ENCODE measurements at regions not wholly inside any gene's neighbourhood (a gene's known extent, or its start where the extent isn't known, plus 50 kb on each side); places are given as distances from the start of the nearest gene placed in this dataset.

DNA sequence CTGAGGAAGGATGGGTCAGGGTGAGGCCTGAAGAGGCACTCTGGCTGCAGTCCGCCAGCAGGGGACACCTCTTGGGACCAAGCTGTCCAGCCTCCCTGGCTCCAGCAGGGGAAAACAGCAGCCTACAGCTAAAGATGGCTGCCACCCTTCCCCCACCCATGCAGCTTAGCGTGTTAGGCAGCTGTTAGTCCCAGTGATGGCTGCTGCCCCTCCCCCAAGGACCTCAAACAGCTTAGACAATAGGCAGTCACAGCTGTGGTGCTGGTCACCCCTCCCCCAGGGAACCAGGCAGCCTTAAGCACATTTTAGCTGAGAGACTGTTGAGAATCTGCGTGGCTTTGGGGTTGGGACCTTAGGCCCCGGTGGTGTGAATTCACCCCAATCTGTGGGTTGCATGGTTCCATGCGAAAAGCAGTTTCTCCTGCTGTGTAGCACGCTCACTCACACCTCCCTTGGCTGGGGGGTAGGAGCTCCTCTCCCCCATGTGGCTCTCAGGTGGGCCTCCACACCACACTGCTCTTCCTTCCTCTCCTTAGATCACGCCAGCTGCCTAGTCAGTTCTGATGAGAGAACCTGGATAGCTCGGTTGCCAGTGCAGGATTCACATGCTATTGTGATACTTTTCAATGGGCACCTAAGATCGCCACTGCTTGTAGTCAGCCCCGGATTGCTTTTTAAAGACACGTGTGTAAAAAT is 140.5 kb upstream of the CADPS start:
- TF ChIP-seq, protein P1, sequence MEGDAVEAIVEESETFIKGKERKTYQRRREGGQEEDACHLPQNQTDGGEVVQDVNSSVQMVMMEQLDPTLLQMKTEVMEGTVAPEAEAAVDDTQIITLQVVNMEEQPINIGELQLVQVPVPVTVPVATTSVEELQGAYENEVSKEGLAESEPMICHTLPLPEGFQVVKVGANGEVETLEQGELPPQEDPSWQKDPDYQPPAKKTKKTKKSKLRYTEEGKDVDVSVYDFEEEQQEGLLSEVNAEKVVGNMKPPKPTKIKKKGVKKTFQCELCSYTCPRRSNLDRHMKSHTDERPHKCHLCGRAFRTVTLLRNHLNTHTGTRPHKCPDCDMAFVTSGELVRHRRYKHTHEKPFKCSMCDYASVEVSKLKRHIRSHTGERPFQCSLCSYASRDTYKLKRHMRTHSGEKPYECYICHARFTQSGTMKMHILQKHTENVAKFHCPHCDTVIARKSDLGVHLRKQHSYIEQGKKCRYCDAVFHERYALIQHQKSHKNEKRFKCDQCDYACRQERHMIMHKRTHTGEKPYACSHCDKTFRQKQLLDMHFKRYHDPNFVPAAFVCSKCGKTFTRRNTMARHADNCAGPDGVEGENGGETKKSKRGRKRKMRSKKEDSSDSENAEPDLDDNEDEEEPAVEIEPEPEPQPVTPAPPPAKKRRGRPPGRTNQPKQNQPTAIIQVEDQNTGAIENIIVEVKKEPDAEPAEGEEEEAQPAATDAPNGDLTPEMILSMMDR (conservative IDR thresholded peaks at IDR 0.05) = no peak
- TF ChIP-seq ZFX (IDR thresholded peaks at IDR 0.05) = no peak
